ELR (cell line): ENCODE measurements at regions not wholly inside any gene's neighbourhood (a gene's known extent, or its start where the extent isn't known, plus 50 kb on each side); places are given as distances from the start of the nearest gene placed in this dataset.

Source experiments
- DNase-seq: peaks from one replicate; pipeline ENCODE4 v3.0.0-alpha.2; 2015; ENCODE audit warnings: low read depth

DNA sequence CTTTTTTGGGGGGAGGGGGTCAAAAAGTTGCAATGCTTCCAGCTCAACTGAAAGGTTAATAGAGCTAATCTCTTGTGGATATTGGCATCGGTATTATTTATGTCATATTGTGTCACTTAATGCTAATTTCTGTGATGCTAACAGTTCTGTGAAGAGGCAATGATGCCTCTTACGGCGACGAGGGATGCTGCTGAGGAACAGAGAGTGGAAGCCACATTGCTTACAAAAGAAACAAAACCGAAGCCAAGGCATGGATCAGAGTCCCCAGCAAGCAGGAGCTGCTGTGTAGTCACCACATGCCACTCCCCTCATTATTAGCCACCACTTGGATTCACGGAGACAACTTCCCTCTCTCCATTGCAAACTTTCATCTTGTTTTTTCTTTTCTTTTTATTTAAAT, 536.5 kb upstream of the MGMT start:
- DNase-seq, result no peak

DNA sequence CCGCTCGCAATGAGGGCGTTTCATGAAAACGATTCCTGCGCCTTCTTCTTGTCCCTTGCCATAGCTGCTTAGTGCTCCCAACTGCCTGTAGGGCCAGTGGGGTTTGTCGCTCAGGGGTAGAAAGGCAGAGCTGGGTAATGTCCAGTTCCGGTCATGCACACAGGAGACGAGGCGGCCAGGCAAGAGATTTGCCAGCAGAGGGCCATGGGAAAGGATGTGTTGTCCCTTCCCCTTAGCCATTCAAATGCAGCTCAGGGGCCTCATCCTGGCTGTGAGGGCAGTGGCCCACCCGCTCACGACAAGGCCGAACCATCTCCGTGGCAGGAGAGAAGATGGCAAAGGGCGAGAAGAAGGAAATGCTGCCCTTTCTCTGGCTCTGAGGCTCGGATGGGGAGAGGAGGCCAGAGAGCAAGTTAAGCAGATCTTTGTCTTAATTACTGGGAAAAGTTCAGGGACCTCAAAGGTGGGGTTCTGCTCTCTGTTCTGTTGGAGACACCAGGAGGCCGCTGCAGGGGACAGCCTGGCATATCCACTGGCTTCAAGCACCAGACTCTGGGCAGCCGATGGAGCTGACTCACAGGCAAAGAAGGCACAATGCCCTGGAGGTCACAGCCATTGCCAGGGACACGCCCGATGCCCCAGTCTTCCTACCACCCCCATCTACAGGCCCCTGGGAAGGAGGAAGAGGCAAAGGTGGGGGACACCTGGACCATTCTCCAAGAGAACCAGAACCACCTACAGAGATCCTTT, 534.8 kb upstream of the MGMT start:
- no peak for DNase-seq

DNA sequence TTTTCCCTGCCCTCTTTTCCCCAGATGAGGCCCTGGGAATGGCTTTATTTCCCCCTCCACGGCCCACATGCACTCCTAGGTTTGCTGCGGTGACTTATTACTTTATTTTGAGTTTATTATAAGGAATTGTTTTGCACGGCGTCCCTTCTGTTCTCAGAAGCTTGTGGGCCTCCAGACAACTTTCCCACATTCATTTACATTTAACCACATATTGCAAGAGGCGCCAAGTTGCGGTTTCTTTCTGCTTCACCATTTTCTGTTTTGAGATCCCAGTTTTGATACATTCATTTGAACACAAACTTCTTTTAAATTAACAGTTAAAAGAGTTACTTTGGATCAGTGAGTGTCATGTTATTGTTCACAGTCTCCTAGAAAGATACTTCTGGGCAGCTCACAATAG, 532.5 kb upstream of the MGMT start:
- DNase-seq, result no peak

DNA sequence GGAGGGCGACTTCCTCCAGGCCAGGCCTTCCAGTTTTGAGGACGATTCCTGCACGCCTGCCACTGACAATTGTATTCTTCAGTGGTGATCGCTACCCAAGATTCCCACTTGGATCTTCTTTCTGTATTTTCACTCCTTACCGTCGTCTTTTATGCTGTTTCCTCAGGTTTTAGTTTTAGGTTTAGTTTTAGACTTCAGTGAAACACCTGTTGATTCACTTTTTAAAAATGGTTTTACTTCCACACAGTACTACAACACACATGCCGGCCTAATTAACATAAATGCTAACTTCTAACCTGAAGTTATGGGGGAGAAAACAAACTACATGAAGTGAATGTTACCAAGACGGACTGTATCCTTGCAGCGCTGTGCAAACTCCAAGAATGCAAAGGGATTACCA, 530.6 kb upstream of the MGMT start:
- no peak for DNase-seq

DNA sequence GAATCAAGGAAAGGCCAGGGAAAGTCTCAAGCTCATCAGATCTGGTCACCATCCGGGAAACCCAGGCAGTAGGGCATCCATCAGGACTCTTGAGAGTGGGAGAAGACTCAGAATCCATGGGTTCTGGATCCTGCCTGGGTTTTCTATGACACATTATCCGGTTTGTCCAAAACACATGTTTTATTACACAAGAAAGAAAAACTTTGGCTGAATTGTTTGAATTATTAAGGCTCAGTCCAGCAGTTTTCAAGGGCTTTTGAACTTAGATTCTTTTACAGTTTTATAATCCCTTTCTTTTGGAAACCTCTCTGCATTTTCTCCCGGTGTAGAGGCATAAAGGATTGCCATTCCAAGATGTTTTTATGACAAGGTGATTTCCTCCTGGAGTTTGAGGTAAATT, 528.5 kb upstream of the MGMT start:
- no peak for DNase-seq

DNA sequence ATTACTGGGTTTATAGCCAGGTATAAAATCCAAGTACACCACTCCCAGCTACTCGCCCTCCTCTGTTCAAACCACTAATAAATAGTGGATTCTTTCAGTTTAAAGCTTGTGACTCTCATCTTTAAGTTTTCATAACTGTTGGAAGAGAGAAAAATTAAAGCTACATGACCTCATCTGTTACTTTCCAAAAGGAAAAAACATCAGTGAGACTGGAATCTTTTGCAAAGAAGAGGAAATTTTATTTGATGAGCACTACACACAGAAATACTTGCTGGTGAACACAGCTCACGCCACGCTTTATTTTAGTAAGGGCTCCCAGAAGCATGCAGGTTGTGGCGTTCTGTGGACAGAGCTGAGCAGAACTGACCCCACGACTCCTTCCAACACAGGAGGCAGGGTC, 527.0 kb upstream of the MGMT start:
- DNase-seq, result no peak

DNA sequence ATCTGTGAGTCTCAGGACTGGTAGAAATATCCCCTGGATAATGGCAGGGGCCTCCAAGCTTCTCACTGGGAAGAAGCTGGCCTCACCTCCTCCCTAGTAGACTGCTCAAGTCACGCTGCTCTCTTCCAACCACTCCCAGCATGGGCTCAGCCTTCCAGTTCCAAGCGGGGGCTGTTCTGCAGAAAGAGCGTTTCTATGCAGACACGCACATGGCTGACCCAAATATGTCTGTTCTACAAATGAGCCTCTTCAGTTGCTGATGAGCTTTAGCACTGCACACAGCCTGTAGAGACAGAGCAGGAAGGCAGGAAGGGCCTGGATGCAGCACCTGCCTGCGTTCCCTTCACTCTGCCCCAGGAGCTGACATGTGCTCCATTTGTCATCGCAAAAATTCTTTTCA, 523.9 kb upstream of the MGMT start:
- no peak for DNase-seq

DNA sequence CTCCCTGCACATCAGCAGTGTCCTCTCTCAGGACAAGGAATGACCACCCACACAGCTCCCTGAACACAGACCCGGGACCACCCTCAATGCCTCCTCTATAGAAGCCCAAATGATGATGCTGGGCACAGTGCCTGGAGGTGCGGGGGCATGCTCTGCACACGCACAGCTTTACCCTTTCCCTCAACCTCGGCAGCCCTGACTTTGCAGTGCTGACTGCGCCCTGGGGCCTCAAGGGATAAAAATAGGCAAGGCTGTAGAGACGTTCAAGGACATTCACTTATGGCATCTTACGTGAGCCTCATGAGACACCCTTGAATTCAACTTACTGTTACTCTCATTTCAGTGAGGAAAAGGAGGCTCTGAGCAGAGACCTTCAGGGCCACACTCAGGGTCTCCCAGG, 521.6 kb upstream of the MGMT start:
- no peak for DNase-seq

DNA sequence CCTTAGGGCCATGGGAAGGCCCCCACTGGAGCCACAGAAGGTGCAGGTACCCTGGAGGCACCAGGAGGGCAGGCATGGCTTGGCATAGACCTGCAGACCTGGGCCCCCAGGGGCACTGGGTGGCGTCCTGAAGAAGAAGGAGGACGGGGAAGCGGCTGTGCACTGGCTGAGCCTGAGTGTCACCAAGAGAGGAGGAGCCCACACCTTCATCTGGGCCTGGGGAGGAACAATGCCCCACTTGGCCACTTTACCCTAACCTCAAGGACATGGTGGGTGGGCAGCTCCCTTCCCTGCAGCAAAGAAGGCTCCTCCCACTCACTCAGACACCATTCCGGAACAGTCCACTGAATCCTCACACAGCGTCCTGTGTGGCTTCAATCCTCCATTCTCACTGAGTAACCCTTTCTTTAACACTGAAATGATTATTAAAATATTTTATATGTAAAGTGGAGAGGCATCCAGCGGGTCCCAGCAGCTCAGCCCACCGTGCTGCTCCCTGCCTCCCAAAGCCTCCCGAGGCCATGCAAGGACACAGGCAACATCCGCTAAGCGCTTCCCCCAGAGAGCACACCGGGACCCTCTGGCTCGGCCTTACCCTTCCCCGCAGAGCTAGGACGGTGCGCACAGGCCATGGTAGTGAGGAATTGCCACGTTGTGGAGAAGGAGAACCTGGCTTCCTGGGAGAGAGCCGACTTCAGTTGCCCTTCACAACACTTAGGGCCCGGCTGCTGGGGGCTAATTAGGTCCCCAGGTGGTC, 516.7 kb upstream of the MGMT start:
- no peak for DNase-seq

DNA sequence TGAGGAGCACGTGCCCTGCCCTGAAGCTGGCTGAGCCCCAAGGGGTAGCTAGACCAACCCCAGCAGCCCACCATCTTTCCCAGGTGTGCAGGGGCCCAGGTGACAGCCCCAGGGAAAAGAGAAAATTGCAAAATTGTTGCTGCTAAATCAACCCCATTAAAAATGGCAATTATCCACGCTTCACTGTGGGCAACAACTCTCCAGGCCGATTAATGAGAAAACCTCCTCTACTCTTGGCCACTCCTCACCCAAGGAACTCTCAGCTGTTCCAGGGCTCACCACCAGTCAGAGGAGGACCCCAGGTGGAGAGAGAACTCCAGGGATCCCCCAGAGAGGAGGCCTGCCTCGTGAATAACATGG, 516.1 kb upstream of the MGMT start:
- DNase-seq, result no peak

DNA sequence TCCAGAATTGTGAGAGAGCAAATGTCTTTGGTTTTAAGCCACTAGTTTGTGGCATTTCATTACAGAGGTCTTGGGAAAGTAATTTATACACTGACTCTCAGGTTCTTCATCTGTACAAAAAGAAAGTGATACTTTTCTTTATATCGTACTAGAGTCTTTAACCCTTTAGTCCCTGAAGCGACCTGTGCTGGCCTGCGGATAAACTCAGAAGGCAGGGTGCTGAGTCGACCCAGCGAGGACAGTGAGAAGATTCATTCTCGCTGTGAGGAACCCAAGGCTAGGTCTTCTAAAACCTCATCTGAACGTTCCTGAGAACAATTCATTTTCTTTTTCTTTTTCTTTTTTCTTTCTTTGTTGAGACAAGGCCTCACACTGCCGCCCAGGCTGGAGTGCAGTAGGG, 514.2 kb upstream of the MGMT start:
- DNase-seq, result no peak

DNA sequence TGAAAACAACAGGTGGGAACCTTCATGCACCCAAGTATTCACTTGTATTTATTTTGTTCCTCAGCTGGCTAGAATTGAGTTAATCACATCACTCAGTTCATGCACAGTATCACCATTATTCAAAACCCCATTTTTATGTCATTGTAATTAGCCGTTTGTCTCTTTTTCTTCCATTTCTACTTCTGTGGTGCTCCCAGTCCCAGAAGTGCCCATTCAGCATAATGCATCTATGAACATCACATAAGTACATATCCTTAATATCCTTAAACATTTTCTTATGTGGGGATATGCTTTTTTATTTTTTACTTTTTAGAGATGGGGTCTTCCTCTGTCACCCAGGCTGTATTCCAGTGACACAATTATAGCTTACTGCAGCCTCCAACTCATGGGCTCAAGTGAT, 510.9 kb upstream of the MGMT start:
- DNase-seq, result no peak

DNA sequence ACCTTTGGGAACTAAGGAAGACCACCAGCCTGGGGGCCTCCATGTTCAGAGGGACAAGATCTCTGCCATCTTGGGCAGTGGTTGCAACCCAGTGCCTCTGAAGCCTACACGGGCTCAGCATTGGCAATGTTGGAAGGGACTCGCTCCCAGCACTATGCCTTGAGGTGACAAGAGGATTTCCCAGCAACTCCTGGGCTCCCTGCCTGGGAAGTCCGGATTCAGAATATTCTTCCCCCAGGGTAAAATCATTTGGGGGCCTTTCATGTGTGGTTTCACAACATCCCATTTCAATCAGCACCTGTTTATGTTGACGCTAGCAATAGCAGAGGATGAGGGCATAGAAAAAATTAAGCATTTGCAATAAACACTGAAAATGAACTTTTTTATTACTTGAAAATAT, 509.8 kb upstream of the MGMT start:
- no peak for DNase-seq

DNA sequence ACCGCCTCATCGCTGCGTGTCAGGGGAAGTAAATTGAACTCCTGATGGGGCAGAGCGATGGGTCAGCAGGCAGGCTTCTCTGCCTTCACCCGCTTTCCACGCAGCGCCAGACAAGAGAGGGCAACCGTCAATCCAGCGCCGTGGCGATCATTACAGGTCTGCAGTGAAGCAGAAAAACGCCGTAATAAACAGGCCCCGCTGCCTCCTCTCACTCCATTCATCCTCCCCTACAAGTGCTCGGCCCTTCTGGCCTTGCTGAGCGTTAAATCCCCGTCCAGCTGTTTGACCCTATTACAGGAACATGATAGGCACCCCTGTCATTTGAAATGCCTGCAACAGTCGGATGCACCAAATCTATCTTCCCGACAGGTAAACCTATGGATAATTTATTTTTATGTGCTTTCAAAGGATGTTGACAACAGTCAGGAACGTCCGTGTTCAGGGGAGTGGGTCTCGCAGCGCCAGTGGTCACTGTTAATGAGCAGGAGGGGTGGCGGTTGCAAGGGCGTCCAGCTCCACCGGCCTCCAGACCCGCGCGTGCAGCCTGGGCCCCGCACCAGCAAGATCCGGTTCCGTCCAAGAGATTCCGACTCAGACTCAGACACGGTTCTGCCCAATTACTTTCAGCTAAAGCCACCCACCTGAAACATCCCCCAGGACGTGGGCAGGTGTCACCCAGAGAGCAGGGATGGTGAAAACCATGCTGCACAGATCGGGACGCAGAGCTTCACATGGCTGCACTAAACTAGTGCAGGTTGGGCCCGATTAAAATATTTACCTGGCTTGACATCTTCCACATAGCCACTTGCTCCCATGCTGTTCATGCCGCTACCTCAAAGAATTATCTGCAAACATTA, 508.0 kb upstream of the MGMT start:
- DNase-seq, result no peak

DNA sequence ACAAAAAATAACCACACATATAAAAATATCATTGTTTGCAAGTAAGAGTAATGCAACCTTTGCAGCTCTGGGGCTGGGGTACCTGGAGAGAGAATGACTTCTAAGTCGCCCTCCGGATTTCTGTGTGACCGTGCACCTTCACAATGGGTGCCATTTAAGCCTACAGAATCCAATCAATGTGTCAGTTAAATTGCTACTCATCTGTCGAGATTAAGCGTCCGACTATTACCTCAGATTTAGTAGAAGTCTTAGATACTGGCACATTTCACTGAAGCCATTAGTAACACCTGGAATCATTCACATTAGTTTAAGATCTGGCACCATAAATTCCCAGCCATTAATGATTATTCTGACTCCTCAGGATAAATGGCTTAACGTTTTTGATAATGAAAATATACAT, 507.3 kb upstream of the MGMT start:
- no peak for DNase-seq

DNA sequence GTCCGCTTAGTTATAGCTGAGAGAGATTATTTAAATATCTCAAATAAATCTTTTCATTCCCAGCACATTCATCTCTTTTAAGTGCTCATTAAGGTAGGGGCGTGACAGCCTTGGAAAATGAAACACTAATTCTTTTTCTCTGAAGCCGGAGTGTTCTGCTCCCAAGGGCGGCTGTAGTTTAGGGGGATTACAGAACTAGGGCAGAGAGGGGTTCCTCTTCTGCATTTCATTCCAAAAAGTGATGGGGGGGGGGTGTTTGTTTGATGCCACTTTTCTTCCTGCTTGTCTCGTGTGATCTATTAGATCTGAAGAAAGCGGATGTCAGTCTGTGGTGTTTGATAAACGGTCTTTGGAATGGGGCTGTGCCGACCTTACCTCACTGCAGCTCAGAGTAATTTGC, 506.5 kb upstream of the MGMT start:
- no peak for DNase-seq

DNA sequence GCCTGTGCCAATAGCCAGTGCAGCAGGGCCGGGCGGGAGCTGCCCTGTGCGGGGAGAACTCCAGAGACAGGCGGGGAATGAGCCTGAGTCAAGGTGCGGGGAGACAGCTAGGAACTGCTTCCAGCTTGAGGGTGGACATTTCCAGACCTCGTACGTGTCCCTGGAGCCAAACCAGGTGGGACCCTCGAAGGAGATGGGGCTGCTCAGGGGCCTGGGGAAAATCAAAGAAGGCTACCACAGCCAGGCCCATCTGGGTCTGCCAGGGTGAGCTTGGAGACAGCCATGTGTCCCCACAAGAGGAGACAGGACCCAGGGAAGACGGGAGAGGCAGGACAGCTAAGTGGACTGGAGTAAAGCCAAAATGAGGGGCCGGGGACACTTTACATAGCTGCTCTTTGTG, 504.9 kb upstream of the MGMT start:
- no peak for DNase-seq

DNA sequence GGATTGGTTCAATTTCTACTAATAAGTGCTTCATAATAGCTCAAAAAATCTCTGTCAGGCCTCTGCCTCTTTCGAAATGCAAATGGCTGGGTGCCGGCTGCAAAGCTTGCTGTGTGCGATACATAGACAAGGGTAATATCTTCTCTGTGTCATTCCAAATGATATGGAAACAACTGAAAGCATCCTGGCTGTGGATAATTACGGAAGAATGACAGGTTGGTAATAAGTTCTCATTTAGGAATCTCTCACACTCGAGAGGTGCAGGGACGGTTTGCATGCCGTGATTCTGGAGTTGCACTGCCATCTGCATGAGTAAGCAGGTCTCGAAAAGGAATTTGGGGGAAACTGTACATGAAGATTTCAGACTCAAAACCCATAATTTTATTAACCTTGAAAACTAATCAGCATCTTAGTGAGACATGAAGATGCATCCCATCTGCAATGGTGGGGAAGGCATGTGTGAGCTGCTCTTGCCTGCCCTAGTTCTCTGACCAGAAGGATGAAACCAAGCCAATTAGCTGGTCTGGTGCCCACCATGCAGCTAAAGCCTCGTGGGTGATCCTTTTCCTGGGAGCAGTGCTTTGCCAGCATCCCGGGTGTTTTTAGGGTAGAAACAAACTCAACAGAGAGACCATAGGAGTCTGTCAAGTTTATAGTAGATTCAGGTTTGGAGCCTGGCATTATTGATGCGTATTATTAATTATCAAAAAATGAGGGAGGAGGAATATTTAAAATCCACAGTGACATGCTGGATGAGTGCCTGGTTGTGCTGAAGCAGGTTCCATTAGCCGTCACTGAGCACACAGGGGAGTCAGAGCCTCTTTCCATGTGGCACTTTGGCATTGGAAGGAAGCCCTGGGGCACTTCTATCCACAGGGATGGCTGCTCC, 503.6 kb upstream of the MGMT start:
- DNase-seq, result no peak

DNA sequence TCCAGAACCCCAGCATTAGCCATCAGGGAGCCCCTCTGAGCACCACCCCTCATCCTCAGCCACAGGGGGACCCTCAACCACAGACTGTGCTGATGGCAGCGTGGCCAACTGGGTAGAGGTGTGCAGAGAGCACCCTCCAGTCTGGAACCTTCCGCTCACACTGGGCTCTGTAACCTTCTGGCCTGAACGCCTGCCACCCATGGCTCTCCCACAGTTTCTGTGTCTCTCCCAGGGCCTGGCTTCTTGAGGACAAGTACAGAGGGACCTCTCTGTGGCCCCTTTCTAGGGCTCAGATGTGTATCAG, 503.0 kb upstream of the MGMT start:
- DNase-seq, result no peak

DNA sequence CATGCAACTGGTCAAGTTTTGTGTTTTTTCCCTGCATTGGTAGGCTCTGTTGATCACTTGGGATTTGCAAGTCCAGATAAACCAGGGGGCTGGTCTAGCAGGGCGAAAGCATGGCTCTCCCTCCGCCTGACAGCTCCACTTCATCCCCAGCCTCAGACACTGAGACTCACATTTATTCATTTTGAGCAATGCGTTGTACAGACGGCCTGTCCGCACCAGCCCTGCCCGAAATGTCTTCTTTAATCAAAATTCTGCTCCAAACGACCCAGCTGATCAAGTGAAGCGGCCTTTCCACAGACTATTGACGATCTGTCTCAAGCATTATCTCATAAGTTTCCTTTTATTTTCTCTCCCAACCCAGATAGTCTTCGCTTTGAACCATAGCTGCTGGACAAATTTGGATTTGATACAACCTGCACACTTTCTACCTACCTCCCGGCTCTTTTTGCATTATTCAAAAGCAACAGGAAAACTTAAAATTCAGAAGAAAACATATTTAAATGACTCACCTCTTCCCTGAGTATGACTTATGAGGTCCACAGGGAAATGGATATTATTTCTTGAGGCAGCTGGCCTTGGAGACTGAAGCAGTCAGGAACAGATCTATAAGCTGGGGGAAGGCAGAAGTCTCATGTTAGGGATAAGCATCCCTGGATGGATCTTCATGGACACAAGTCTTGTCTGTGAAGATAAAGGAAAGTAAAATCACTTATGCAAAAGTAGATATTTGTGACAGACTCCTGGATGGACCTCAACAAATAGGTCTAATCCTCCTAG, 498.9 kb upstream of the MGMT start:
- no peak for DNase-seq

DNA sequence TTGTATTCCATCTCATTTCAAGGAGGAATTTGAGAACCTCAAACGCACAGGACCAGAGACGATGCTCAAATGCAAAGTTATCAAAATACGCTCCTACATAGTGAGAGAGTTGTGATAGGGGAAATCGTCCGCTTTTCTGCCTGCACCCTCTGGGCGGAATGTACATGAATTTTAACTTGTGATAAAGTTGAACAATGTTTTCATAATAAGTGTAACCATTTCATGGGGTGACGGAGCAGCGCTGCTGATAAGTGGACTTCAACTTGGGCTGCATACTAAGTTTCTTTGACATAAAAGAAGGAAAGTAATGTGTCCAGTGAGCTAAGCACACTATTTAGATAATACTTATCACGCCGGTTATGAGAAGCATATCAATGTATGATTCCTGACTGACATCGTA, 497.5 kb upstream of the MGMT start:
- DNase-seq, result no peak
